ENCODE measurements at regions not wholly inside any gene's neighbourhood (a gene's known extent, or its start where the extent isn't known, plus 50 kb on each side); places are given as distances from the start of the nearest gene placed in this dataset.

DNA sequence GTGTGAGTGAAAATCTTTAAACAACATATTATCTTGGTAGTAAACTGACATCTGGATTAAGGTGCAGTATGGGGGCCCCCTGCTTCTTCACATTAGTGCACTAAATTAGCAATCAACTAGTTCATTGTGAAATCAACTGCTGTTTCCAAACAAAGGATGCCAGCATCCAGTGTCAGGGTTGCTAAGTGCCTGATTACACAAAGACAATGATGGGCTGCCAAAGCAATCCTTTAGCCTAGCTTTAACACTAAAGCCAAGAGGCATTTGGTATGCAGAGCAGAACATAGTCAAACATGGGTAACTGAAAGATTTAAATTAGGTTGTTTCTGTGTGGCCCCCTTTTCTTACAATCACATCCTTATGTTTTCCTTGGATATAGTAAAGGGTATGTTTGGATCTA, 543.1 kb upstream of the SLITRK5 start:
- no peak for TF ChIP-seq ZFX (IDR thresholded peaks at IDR 0.05)
- TF ChIP-seq, protein P1, sequence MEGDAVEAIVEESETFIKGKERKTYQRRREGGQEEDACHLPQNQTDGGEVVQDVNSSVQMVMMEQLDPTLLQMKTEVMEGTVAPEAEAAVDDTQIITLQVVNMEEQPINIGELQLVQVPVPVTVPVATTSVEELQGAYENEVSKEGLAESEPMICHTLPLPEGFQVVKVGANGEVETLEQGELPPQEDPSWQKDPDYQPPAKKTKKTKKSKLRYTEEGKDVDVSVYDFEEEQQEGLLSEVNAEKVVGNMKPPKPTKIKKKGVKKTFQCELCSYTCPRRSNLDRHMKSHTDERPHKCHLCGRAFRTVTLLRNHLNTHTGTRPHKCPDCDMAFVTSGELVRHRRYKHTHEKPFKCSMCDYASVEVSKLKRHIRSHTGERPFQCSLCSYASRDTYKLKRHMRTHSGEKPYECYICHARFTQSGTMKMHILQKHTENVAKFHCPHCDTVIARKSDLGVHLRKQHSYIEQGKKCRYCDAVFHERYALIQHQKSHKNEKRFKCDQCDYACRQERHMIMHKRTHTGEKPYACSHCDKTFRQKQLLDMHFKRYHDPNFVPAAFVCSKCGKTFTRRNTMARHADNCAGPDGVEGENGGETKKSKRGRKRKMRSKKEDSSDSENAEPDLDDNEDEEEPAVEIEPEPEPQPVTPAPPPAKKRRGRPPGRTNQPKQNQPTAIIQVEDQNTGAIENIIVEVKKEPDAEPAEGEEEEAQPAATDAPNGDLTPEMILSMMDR (conservative IDR thresholded peaks at IDR 0.05): no peak
- H3K27ac ChIP-seq: no peak overlapping the region

- no peak overlapping the region for H3K27ac ChIP-seq
- TF ChIP-seq, protein P1 (conservative IDR thresholded peaks at IDR 0.05): no peak
- no peak for TF ChIP-seq ZFX (IDR thresholded peaks at IDR 0.05)
Observed at GRCh38 chr13:87128491-87128890, 542.7 kb upstream of the SLITRK5 start.

DNA sequence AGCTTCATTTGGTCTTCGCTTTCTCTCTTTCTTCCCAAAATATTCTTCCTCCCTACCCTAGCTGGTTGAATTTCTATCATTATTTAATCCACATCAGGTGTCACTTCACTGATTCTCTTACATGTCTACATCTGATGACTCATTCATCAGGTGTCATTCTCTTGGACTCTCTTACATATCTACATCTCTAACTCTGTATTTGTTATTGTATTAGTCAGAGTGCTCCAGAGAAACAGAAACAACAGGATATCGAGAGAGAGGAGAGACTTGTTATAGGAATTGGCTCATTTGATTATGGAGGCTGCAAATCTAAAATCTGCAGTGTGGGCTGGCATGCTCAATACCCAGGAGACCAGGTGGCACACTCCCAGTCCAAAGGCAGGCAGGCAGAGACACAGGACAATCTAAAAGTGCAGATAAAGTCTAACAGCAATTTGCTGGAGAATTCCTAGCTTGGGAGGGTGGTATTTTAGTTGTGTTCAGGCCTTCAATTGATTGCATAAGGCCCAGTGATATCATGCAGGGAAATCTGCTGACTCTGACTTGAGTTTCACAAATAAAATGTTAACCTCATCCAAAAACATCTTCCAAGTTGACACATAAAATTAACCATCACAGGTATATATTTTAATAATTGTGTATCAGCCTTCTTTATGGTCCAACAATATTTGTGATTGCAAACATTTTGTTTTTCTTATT, 541.4 kb upstream of the SLITRK5 start:
- H3K27ac ChIP-seq: no peak overlapping the region
- TF ChIP-seq ZFX (IDR thresholded peaks at IDR 0.05): no peak
- TF ChIP-seq, protein P1 (conservative IDR thresholded peaks at IDR 0.05): no peak

- TF ChIP-seq, protein P1 (conservative IDR thresholded peaks at IDR 0.05): no peak
- TF ChIP-seq ZFX (IDR thresholded peaks at IDR 0.05): no peak
- H3K27ac ChIP-seq: no peak overlapping the region
Observed at GRCh38 chr13:87130423-87130822, 540.7 kb upstream of the SLITRK5 start.

DNA sequence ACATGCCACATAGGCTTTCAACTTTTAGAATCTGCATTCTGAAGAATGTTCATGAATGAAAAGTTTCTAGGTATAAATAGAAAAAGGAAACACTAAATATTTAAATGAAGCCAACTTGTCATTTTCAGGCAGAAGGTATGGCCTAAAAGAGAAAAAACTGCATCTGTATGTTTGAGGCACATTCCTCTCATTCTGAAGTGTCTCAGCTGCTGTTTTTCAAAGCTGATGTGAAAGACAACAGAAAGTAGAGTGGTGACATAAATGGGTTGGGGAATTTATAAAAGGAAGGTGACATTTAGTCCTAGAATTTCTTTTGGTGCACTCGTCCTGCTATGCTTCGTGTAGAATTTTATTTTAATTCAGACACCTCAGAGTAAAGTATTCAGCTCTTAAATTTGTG, 539.6 kb upstream of the SLITRK5 start:
- no peak overlapping the region for H3K27ac ChIP-seq
- TF ChIP-seq ZFX (IDR thresholded peaks at IDR 0.05): no peak
- TF ChIP-seq, protein P1 (conservative IDR thresholded peaks at IDR 0.05): no peak

- H3K27ac ChIP-seq: no peak overlapping the region
- TF ChIP-seq, protein P1 (conservative IDR thresholded peaks at IDR 0.05): no peak
- TF ChIP-seq ZFX (IDR thresholded peaks at IDR 0.05): no peak
Observed at GRCh38 chr13:87138866-87139265, 532.3 kb upstream of the SLITRK5 start.

- no peak for TF ChIP-seq ZFX (IDR thresholded peaks at IDR 0.05)
- TF ChIP-seq, protein P1 (conservative IDR thresholded peaks at IDR 0.05): no peak
- no peak overlapping the region for H3K27ac ChIP-seq
Observed at GRCh38 chr13:87147076-87147475, 524.1 kb upstream of the SLITRK5 start.
